Progenitor cell of endocrine pancreas (in vitro differentiated cells): ENCODE measurements at regions not wholly inside any gene's neighbourhood (a gene's known extent, or its start where the extent isn't known, plus 50 kb on each side); places are given as distances from the start of the nearest gene placed in this dataset.

Experiments used
- DNase-seq: peaks from one replicate; pipeline ENCODE4 v3.0.0; 2021; ENCODE audit warnings: low spot score; ENCODE audit not compliant: unreplicated experiment
- H3K27ac Mint-ChIP-seq: 2 replicates; pipeline ENCODE4 v1.8.0; 2021; ENCODE audit warnings: mild to moderate bottlenecking, moderate library complexity, mixed read lengths
- H3K27me3 Mint-ChIP-seq: 2 replicates; pipeline ENCODE4 v1.8.0; 2021; ENCODE audit warnings: mixed read lengths
- H3K36me3 Mint-ChIP-seq: 2 replicates; pipeline ENCODE4 v1.8.0; 2022; ENCODE audit warnings: mixed read lengths; ENCODE audit not compliant: insufficient read depth
- H3K4me1 Mint-ChIP-seq: 2 replicates; pipeline ENCODE4 v1.8.0; 2021; ENCODE audit warnings: low read depth, mixed read lengths
- H3K4me3 Mint-ChIP-seq: 2 replicates; pipeline ENCODE4 v1.8.0; 2021; ENCODE audit warnings: low read depth, mild to moderate bottlenecking, moderate library complexity, mixed read lengths
- H3K9me3 Mint-ChIP-seq: 2 replicates; pipeline ENCODE4 v1.8.0; 2021; ENCODE audit warnings: low read depth, mixed read lengths
- TF ChIP-seq, protein P1 (sequence below): fragments of 200-600 bp; sonication (generic); IDR thresholded peaks from one replicate; pipeline ENCODE4 v1.5.0; 2021; ENCODE audit warnings: antibody characterized with exemption, mild to moderate bottlenecking; ENCODE audit not compliant: unreplicated experiment

GRCh38 chr6:156660389-156660788, 116.8 kb upstream of the ARID1B start:
- no peak overlapping the region for H3K27ac Mint-ChIP-seq
- H3K9me3 Mint-ChIP-seq = peaks cover 4% of the 10 kb centered on the region
- H3K36me3 Mint-ChIP-seq = no peaks in the 10 kb centered on the region
- TF ChIP-seq, protein P1, sequence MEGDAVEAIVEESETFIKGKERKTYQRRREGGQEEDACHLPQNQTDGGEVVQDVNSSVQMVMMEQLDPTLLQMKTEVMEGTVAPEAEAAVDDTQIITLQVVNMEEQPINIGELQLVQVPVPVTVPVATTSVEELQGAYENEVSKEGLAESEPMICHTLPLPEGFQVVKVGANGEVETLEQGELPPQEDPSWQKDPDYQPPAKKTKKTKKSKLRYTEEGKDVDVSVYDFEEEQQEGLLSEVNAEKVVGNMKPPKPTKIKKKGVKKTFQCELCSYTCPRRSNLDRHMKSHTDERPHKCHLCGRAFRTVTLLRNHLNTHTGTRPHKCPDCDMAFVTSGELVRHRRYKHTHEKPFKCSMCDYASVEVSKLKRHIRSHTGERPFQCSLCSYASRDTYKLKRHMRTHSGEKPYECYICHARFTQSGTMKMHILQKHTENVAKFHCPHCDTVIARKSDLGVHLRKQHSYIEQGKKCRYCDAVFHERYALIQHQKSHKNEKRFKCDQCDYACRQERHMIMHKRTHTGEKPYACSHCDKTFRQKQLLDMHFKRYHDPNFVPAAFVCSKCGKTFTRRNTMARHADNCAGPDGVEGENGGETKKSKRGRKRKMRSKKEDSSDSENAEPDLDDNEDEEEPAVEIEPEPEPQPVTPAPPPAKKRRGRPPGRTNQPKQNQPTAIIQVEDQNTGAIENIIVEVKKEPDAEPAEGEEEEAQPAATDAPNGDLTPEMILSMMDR = no peak
- peaks cover 2% of the 10 kb centered on the region for H3K4me1 Mint-ChIP-seq
- DNase-seq = no peak
- H3K4me3 Mint-ChIP-seq = no peak overlapping the region
- H3K27me3 Mint-ChIP-seq = peaks cover 3% of the 10 kb centered on the region

GRCh38 chr6:156659822-156660198, 117.4 kb upstream of the ARID1B start:
- no peak for DNase-seq
- peaks cover 3% of the 10 kb centered on the region for H3K27me3 Mint-ChIP-seq
- no peak overlapping the region for H3K4me3 Mint-ChIP-seq
- H3K4me1 Mint-ChIP-seq = peaks cover 2% of the 10 kb centered on the region
- H3K27ac Mint-ChIP-seq = no peak overlapping the region
- H3K9me3 Mint-ChIP-seq = peaks cover 4% of the 10 kb centered on the region
- no peaks in the 10 kb centered on the region for H3K36me3 Mint-ChIP-seq
- TF ChIP-seq, protein P1 = no peak

- DNase-seq = no peak
- peaks cover 4% of the 10 kb centered on the region for H3K9me3 Mint-ChIP-seq
- no peak overlapping the region for H3K4me3 Mint-ChIP-seq
- H3K27me3 Mint-ChIP-seq = peaks cover 3% of the 10 kb centered on the region
- no peaks in the 10 kb centered on the region for H3K36me3 Mint-ChIP-seq
- H3K4me1 Mint-ChIP-seq = peaks cover 2% of the 10 kb centered on the region
- H3K27ac Mint-ChIP-seq = no peak overlapping the region
- TF ChIP-seq, protein P1 = no peak
Observed at GRCh38 chr6:156658966-156659821, 118.0 kb upstream of the ARID1B start.

DNA sequence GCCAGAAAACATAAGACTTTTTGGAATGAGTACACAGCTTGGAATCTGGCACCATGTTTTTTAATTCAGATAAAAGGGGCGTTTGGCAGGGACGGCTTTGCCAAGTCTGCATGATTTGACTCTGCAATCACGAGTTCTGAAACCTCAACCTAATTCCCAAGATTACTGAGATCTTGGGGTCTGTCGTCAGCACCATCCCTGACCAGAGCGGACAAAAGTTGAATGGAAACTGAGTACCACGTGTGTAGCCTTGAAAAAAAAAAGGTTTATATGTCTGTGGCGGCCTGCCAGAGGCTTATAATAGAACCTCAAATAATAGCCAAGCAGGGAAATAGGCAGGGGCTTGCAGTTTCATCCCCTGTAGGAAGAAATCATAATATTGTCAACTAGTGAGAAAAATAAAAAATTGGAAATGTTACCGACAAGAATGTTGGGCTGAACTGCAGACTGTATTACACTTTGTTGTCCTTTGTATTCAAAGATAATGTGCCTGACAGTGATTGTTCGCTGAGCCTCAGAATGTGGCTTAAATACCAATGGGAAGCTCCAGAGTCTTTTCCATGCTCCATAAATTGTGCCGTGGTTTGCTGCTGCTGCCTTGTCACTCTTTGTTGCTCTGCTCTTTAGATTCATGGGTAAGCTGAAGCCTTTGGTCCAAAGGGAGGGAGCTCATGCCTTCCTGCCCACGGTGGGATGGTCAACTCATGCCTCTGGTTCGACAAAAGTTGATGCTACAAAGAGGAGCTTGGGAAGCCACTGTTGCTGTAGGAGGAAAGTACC, 118.8 kb upstream of the ARID1B start:
- TF ChIP-seq, protein P1 = no peak
- H3K27me3 Mint-ChIP-seq = peaks cover 3% of the 10 kb centered on the region

DNA sequence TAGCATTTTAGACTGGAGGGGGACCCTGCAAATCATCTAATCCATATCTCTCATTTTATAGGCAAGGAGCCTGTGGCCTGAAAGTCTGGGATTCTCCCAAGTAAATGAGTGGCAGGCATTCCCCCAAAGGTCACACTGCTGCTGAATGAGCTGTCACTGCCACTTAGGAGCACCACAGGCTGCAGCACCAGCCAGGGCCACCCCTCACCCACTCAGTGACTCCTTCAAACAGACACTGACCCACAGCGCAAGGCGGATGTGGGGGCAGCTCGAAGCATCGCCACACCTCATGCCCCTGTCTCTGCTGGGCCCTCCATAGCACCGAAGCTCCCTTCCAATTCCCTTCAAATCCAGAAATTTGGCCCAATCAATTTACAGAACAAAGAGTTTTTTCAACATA, 119.9 kb upstream of the ARID1B start:
- TF ChIP-seq, protein P1 = no peak
- no peak for DNase-seq
- Mint-ChIP-seq H3K9me3 (peaks cover 9% of the 10 kb centered on the region), H3K4me1 (peaks cover 2% of the 10 kb centered on the region), H3K27ac (no peak overlapping the region), H3K36me3 (peaks cover 1% of the 10 kb centered on the region), H3K27me3 (peaks cover 10% of the 10 kb centered on the region), H3K4me3 (no peak overlapping the region)

More for the DNA sequence above, 118.8 kb upstream of the ARID1B start:
- Mint-ChIP-seq H3K27ac (no peak overlapping the region), H3K4me1 (peaks cover 2% of the 10 kb centered on the region), H3K4me3 (no peak overlapping the region), H3K36me3 (no peaks in the 10 kb centered on the region), H3K9me3 (peaks cover 5% of the 10 kb centered on the region)
- DNase-seq = no peak
